Panc1 (cell line): ENCODE measurements at regions not wholly inside any gene's neighbourhood (a gene's known extent, or its start where the extent isn't known, plus 50 kb on each side); places are given as distances from the start of the nearest gene placed in this dataset.

Experiments
- ATAC-seq: fragments of 200-7000 bp; cut with Tn5 transposase; 2 replicates; pipeline ENCODE4 v1.9.1; 2020; ENCODE audit warnings: mild to moderate bottlenecking, moderate library complexity
- BruUV-seq: library from RNA; stranded (reverse); fragments of 400-500 nt; replicated peaks from 2 replicates; lab custom pipeline; 2021; lab: Mats Ljungman, UMichigan
- CTCF ChIA-PET: fragments of 300-600 bp; sonication (Branson Sonifier 250); formaldehyde crosslinking; loops from one replicate; lab custom pipeline; 2022; ENCODE audit warnings: antibody characterized with exemption; lab: Charles Lee
- POLR2A ChIA-PET: fragments of 300-600 bp; sonication (Branson Sonifier 250); formaldehyde crosslinking; loops from one replicate; lab custom pipeline; 2022; ENCODE audit warnings: antibody characterized with exemption; lab: Charles Lee
- DNase-seq: peaks from one replicate; pipeline ENCODE4 v3.0.0-alpha.2; 2010; ENCODE audit warnings: low read depth, low spot score
- H3K27ac ChIP-seq: 2 replicates; pipeline ENCODE4 v1.5.1; 2011; ENCODE audit warnings: mild to moderate bottlenecking, low read length, inconsistent platforms
- H3K27me3 ChIP-seq: fragments of 200-500 bp; sonication (Bioruptor generic); 2 replicates; pipeline ENCODE4 v1.6.0; 2014; ENCODE audit warnings: low read length, inconsistent platforms; ENCODE audit not compliant: control insufficient read depth, insufficient read depth
- H3K36me3 ChIP-seq: fragments of 200-500 bp; sonication (Bioruptor generic); 2 replicates; pipeline ENCODE4 v1.5.1; 2014; ENCODE audit warnings: inconsistent platforms, mild to moderate bottlenecking, low read length, moderate library complexity; ENCODE audit not compliant: control insufficient read depth, insufficient read depth
- H3K4me1 ChIP-seq: 2 replicates; pipeline ENCODE4 v1.5.1; 2011; ENCODE audit warnings: inconsistent platforms, mild to moderate bottlenecking, low read length, moderate library complexity; ENCODE audit not compliant: control insufficient read depth, insufficient read depth
- H3K4me3 ChIP-seq, 2 experiments: 2 replicates each; pipeline ENCODE4 v1.5.1; 2011 to 2012; ENCODE audit warnings: low read depth in 2 of 2, low read length in 2 of 2, mild to moderate bottlenecking in 2 of 2, inconsistent platforms in 1 of 2, moderate library complexity in 1 of 2
- H3K9me3 ChIP-seq: fragments of 200-500 bp; sonication (Bioruptor generic); 2 replicates; pipeline ENCODE4 v1.5.1; 2014; ENCODE audit warnings: low read depth, mild to moderate bottlenecking, inconsistent platforms, low read length, moderate library complexity; ENCODE audit not compliant: control insufficient read depth, insufficient read depth
- CTCF ChIP-seq: fragments of 450-650 bp; IDR thresholded peaks from 2 replicates; pipeline ENCODE4 v1.5.1; 2017; ENCODE audit warnings: mild to moderate bottlenecking
- POLR2AphosphoS5 ChIP-seq: IDR thresholded peaks from 2 replicates; pipeline ENCODE4 v1.6.1; 2012; ENCODE audit warnings: mild to moderate bottlenecking, low read depth, low read length, moderate library complexity
- REST ChIP-seq, 2 experiments: IDR thresholded peaks; 2 replicates each; pipeline ENCODE4 v1.6.1; 2011 to 2012; ENCODE audit warnings: low read depth in 2 of 2, control low read depth in 1 of 2, low read length in 1 of 2, mild to moderate bottlenecking in 1 of 2, moderate library complexity in 1 of 2; ENCODE audit not compliant: insufficient read depth in 1 of 2
- SIN3A ChIP-seq: IDR thresholded peaks from 2 replicates; pipeline ENCODE4 v1.6.1; 2012; ENCODE audit warnings: low read depth, mild to moderate bottlenecking, low read length, moderate library complexity, borderline replicate concordance; ENCODE audit not compliant: insufficient read depth
- TCF7L2 ChIP-seq: IDR thresholded peaks from 2 replicates; pipeline ENCODE4 v1.6.1; 2011; ENCODE audit warnings: mild to moderate bottlenecking, low read depth, low read length, inconsistent platforms
- in situ Hi-C: cut with HindIII; loops from 2 replicates; pipeline ENCODE4 v1.10.0; 2016; ENCODE audit warnings: low sequenced_read_pairs, low pct_unique_long_range_greater_than_20kb
- intact Hi-C: fragments of 100-400 bp; cut with micrococcal nuclease; formaldehyde crosslinking; loops from one replicate; pipeline ENCODE4 v1.10.0; 2022; ENCODE audit not compliant: unreplicated experiment

DNA sequence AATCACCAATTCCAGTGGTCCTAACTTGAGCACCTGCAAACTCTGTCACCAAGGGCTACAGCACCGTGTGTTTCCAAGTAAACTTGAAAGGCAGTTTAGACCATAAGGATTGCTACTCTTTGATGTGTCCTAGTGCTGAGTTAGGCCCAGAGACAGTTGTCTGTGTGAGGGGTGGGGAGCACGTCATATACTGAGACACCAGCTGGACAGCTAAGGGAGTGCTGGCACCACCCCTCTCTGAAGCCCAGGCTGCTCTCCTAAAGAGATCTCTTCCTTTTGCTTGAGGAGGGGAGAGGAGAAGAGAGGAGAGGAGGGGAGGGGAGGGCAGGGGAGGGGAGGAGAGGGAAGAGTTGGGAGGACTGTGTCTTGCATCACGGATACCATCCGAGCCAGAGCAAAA is 218.7 kb upstream of the TACR3 start:
- in situ Hi-C loops, result no loop called here
- Histone ChIP-seq H3K4me3 (no peak overlapping the region), H3K27me3 (no peaks in the 10 kb centered on the region), H3K27ac (no peak overlapping the region), H3K4me1 (no peaks in the 10 kb centered on the region), H3K9me3 (no peaks in the 10 kb centered on the region), H3K36me3 (no peaks in the 10 kb centered on the region)
- ChIA-PET CTCF (no interaction called here), POLR2A (no interaction called here)
- ATAC-seq (no peak), DNase-seq (no peak)
- no peak for TF ChIP-seq POLR2AphosphoS5
- TF ChIP-seq REST (IDR thresholded peaks at IDR 0.05; ENCODE audit: insufficient read depth in 1 of 2, low read depth in 2 of 2, low read length in 1 of 2), result no peak
- no peak for TF ChIP-seq CTCF
- no peak for TF ChIP-seq SIN3A
- no peak for TF ChIP-seq TCF7L2
- BruUV-seq, result no TSS peak
- intact Hi-C loops, result no loop called here

DNA sequence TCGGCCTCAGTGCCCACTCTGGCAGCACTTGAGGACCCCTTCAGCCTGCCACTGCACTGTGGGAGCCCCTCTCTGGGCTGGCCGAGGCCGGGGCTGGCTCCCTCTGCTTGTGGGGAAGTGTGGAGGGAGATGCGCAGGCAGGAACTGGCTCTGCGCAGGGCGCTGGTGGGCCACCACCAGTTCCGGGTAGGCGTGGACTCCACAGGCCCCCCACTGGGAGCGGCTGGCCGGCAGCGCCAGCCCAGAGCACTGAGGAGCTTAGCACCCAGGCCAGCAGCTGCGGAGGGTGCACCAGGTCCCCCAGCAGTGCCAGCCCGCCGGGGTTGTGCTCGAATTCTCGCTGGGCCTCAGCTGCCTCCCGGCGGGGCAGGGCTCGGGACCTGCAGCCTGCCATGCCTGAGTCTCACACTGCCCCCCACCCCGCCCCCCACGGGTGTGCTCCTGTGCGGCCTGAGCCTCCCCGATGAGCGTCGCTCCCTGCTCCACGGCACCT is 216.9 kb upstream of the TACR3 start:
- Histone ChIP-seq H3K36me3 (no peaks in the 10 kb centered on the region), H3K27me3 (no peaks in the 10 kb centered on the region), H3K4me1 (no peaks in the 10 kb centered on the region), H3K27ac (no peak overlapping the region), H3K4me3 (no peak overlapping the region), H3K9me3 (no peaks in the 10 kb centered on the region)
- ATAC-seq (no peak), DNase-seq (no peak)
- in situ Hi-C loops (no loop called here), intact Hi-C loops (no loop called here)
- CTCF ChIA-PET, result no interaction called here
- POLR2A ChIA-PET, result no interaction called here
- BruUV-seq, result no TSS peak
- no peak for TF ChIP-seq REST (IDR thresholded peaks at IDR 0.05; ENCODE audit: insufficient read depth in 1 of 2, low read depth in 2 of 2, low read length in 1 of 2)
- no peak for TF ChIP-seq POLR2AphosphoS5
- no peak for TF ChIP-seq TCF7L2
- no peak for TF ChIP-seq SIN3A
- TF ChIP-seq CTCF, result no peak
